ENCODE measurements at regions not wholly inside any gene's neighbourhood (a gene's known extent, or its start where the extent isn't known, plus 50 kb on each side); places are given as distances from the start of the nearest gene placed in this dataset.

GRCh38 chr11:45725776-45726492 is 60.5 kb upstream of the CHST1 start:
- no peak for TF ChIP-seq CTCF (IDR thresholded peaks at IDR 0.05; ENCODE audit: insufficient read depth, low read length)
- H3K4me3 ChIP-seq (ENCODE audit: low read depth, low read length): no peak overlapping the region
- DNase-seq (ENCODE audit: low read depth): no peak

GRCh38 chr11:45725121-45725520 is 59.7 kb upstream of the CHST1 start:
- TF ChIP-seq CTCF (IDR thresholded peaks at IDR 0.05; ENCODE audit: insufficient read depth, low read length): no peak
- DNase-seq (ENCODE audit: low read depth): no peak
- no peak overlapping the region for H3K4me3 ChIP-seq (ENCODE audit: low read depth, low read length)

- H3K4me3 ChIP-seq (ENCODE audit: low read depth, low read length): no peak overlapping the region
- no peak for DNase-seq (ENCODE audit: low read depth)
- no peak for TF ChIP-seq CTCF (IDR thresholded peaks at IDR 0.05; ENCODE audit: insufficient read depth, low read length)
Measured at GRCh38 chr11:45724153-45724552, 58.7 kb upstream of the CHST1 start.

GRCh38 chr11:45723397-45723796 is 58.0 kb upstream of the CHST1 start:
- TF ChIP-seq CTCF (IDR thresholded peaks at IDR 0.05; ENCODE audit: insufficient read depth, low read length): no peak
- no peak for DNase-seq (ENCODE audit: low read depth)
- no peak overlapping the region for H3K4me3 ChIP-seq (ENCODE audit: low read depth, low read length)

- H3K4me3 ChIP-seq (ENCODE audit: low read depth, low read length): no peak overlapping the region
- DNase-seq (ENCODE audit: low read depth): no peak
- no peak for TF ChIP-seq CTCF (IDR thresholded peaks at IDR 0.05; ENCODE audit: insufficient read depth, low read length)
Measured at GRCh38 chr11:45722144-45722543, 56.7 kb upstream of the CHST1 start.

GRCh38 chr11:45717526-45717925 is 52.1 kb upstream of the CHST1 start:
- TF ChIP-seq CTCF (IDR thresholded peaks at IDR 0.05; ENCODE audit: insufficient read depth, low read length): no peak
- no peak overlapping the region for H3K4me3 ChIP-seq (ENCODE audit: low read depth, low read length)
- DNase-seq (ENCODE audit: low read depth): no peak

GRCh38 chr11:45715418-45715817 is 50.0 kb upstream of the CHST1 start:
- no peak for DNase-seq (ENCODE audit: low read depth)
- no peak for TF ChIP-seq CTCF (IDR thresholded peaks at IDR 0.05; ENCODE audit: insufficient read depth, low read length)
- H3K4me3 ChIP-seq (ENCODE audit: low read depth, low read length): no peak overlapping the region

All from fibroblast of the aortic adventitia (primary cell).